ENCODE measurements at regions not wholly inside any gene's neighbourhood (a gene's known extent, or its start where the extent isn't known, plus 50 kb on each side); places are given as distances from the start of the nearest gene placed in this dataset.
"Not testable (repeated sequence)": the region's sequence is repeated elsewhere in the genome, so short reads cannot be mapped to it uniquely, and the experiment has no call there.

- DNase-seq (no peak), ATAC-seq (no peak)
- H3K27ac ChIP-seq = no peak overlapping the region
- H3K9me3 ChIP-seq = no peaks in the 10 kb centered on the region
- 29% methylated on average over 10 of the region's 10 CpGs for WGBS (ENCODE audit: insufficient coverage, low coverage, low lambda C conversion rate, missing lambda C conversion rate)
- H3K36me3 ChIP-seq = no peaks in the 10 kb centered on the region
- no peaks in the 10 kb centered on the region for H3K4me1 ChIP-seq
- no peaks in the 10 kb centered on the region for H3K27me3 ChIP-seq
- H3K4me3 ChIP-seq = no peak overlapping the region
- no peak for TF ChIP-seq CTCF (IDR thresholded peaks at IDR 0.05)
- no peak for TF ChIP-seq POLR2A (IDR thresholded peaks at IDR 0.05)
- intact Hi-C loops (cut with DNase I) = no loop called here
These were observed 91.3 kb upstream of the MAP3K7 start for GRCh38 chr6:90678049-90678779.

GRCh38 chr6:90677440-90677839, 90.6 kb upstream of the MAP3K7 start:
- no peak for ATAC-seq
- no peak overlapping the region for H3K27ac ChIP-seq
- intact Hi-C loops (cut with DNase I) = no loop called here
- TF ChIP-seq POLR2A (IDR thresholded peaks at IDR 0.05) = no peak
- no peak for TF ChIP-seq CTCF (IDR thresholded peaks at IDR 0.05)
- no peaks in the 10 kb centered on the region for H3K4me1 ChIP-seq
- DNase-seq = no peak
- H3K27me3 ChIP-seq = no peaks in the 10 kb centered on the region
- no peak overlapping the region for H3K4me3 ChIP-seq
- no peaks in the 10 kb centered on the region for H3K9me3 ChIP-seq
- WGBS (ENCODE audit: insufficient coverage, low coverage, low lambda C conversion rate, missing lambda C conversion rate) = 37% methylated on average over 4 of the region's 4 CpGs
- H3K36me3 ChIP-seq = no peaks in the 10 kb centered on the region

- Histone ChIP-seq H3K27ac (no peak overlapping the region), H3K36me3 (no peaks in the 10 kb centered on the region), H3K4me1 (no peaks in the 10 kb centered on the region), H3K27me3 (no peaks in the 10 kb centered on the region), H3K9me3 (no peaks in the 10 kb centered on the region), H3K4me3 (no peak overlapping the region)
- 35% methylated on average over 7 of the region's 7 CpGs for WGBS (ENCODE audit: insufficient coverage, low coverage, low lambda C conversion rate, missing lambda C conversion rate)
- intact Hi-C loops (cut with DNase I) = no loop called here
- TF ChIP-seq CTCF (IDR thresholded peaks at IDR 0.05) (no peak), POLR2A (IDR thresholded peaks at IDR 0.05) (no peak)
- no peak for ATAC-seq
- no peak for DNase-seq
These were observed 89.8 kb upstream of the MAP3K7 start for GRCh38 chr6:90676516-90677300.

- H3K9me3 ChIP-seq; H3K27me3 ChIP-seq; H3K4me1 ChIP-seq; intact Hi-C loops (cut with DNase I); H3K36me3 ChIP-seq; H3K27ac ChIP-seq; ATAC-seq; H3K4me3 ChIP-seq; DNase-seq: not testable (repeated sequence)
- 71% methylated on average over 4 of the region's 8 CpGs for WGBS (ENCODE audit: insufficient coverage, low coverage, low lambda C conversion rate, missing lambda C conversion rate)
These were observed 88.2 kb upstream of the MAP3K7 start for GRCh38 chr6:90675107-90675506.

- H3K9me3 ChIP-seq; H3K36me3 ChIP-seq; intact Hi-C loops (cut with DNase I); DNase-seq; H3K27ac ChIP-seq; H3K27me3 ChIP-seq; H3K4me1 ChIP-seq; ATAC-seq; H3K4me3 ChIP-seq: not testable (repeated sequence)
- 26% methylated on average over 9 of the region's 9 CpGs for WGBS (ENCODE audit: insufficient coverage, low coverage, low lambda C conversion rate, missing lambda C conversion rate)
These were observed 87.2 kb upstream of the MAP3K7 start for GRCh38 chr6:90674077-90674476.
